Activated B cell treated with CpG ODN at 0.5 μM for 24 hours (primary cell): ENCODE measurements at regions not wholly inside any gene's neighbourhood (a gene's known extent, or its start where the extent isn't known, plus 50 kb on each side); places are given as distances from the start of the nearest gene placed in this dataset.
"Not testable (repeated sequence)": the region's sequence is repeated elsewhere in the genome, so short reads cannot be mapped to it uniquely, and the experiment has no call there.

Experiments
- ATAC-seq: fragments of 200-7000 bp; cut with Tn5 transposase; one replicate; pipeline ENCODE4 v1.10.0; 2021; ENCODE audit warnings: low read depth, mild to moderate bottlenecking, moderate library complexity
- CTCF ChIA-PET: fragments of 350-600 bp; sonication (Branson Sonifier 250); formaldehyde crosslinking; loops from one replicate; lab custom pipeline; 2021; ENCODE audit warnings: antibody characterized with exemption; lab: Charles Lee
- POLR2A ChIA-PET: fragments of 350-600 bp; sonication (Branson Sonifier 250); formaldehyde crosslinking; loops from one replicate; lab custom pipeline; 2021; ENCODE audit warnings: antibody characterized with exemption; lab: Charles Lee
- DNase-seq: peaks from one replicate; pipeline ENCODE4 v3.0.0; 2022
- H3K27ac Mint-ChIP-seq: one replicate; pipeline ENCODE4 v1.8.0; 2020; ENCODE audit warnings: mixed read lengths
- H3K27me3 Mint-ChIP-seq: one replicate; pipeline ENCODE4 v1.8.0; 2021; ENCODE audit warnings: mixed read lengths
- H3K36me3 Mint-ChIP-seq: one replicate; pipeline ENCODE4 v1.8.0; 2021; ENCODE audit warnings: low read depth, mixed read lengths
- H3K4me1 Mint-ChIP-seq: one replicate; pipeline ENCODE4 v1.8.0; 2021; ENCODE audit warnings: mixed read lengths
- H3K4me3 Mint-ChIP-seq: one replicate; pipeline ENCODE4 v1.8.0; 2020; ENCODE audit warnings: mild to moderate bottlenecking, mixed read lengths
- H3K9me3 Mint-ChIP-seq: one replicate; pipeline ENCODE4 v1.8.0; 2020; ENCODE audit warnings: mixed read lengths
- CTCF ChIP-seq: fragments of 200-600 bp; IDR thresholded peaks from one replicate; pipeline ENCODE4 v1.8.0; 2022; ENCODE audit warnings: antibody characterized with exemption, mild to moderate bottlenecking
- intact Hi-C: fragments of 100-400 bp; cut with micrococcal nuclease; formaldehyde crosslinking; loops from one replicate; pipeline ENCODE4 v1.15.1; 2024

- H3K27ac Mint-ChIP-seq: no peak overlapping the region
- ATAC-seq (no peak), DNase-seq (no peak)
- intact Hi-C loops: no loop called here
- no peaks in the 10 kb centered on the region for H3K27me3 Mint-ChIP-seq
- H3K4me3 Mint-ChIP-seq: no peak overlapping the region
- no peaks in the 10 kb centered on the region for H3K36me3 Mint-ChIP-seq
- POLR2A ChIA-PET: no interaction called here
- no peak for TF ChIP-seq CTCF
- no peaks in the 10 kb centered on the region for H3K9me3 Mint-ChIP-seq
- no peaks in the 10 kb centered on the region for H3K4me1 Mint-ChIP-seq
- CTCF ChIA-PET: no interaction called here
Measured at GRCh38 chr2:51782921-51783765, 751.2 kb upstream of the NRXN1 start.

GRCh38 chr2:51781691-51782090 lies 749.8 kb upstream of the NRXN1 start:
- no peak for TF ChIP-seq CTCF
- Mint-ChIP-seq H3K36me3 (no peaks in the 10 kb centered on the region), H3K4me1 (no peaks in the 10 kb centered on the region), H3K27ac (no peak overlapping the region), H3K27me3 (no peaks in the 10 kb centered on the region), H3K4me3 (no peak overlapping the region), H3K9me3 (no peaks in the 10 kb centered on the region)
- no peak for ATAC-seq
- ChIA-PET CTCF (no interaction called here), POLR2A (no interaction called here)
- intact Hi-C loops: no loop called here
- no peak for DNase-seq

- ChIA-PET CTCF (no interaction called here), POLR2A (no interaction called here)
- no peak for DNase-seq
- H3K36me3 Mint-ChIP-seq: no peaks in the 10 kb centered on the region
- no peak for TF ChIP-seq CTCF
- no peak overlapping the region for H3K4me3 Mint-ChIP-seq
- no peaks in the 10 kb centered on the region for H3K4me1 Mint-ChIP-seq
- no peaks in the 10 kb centered on the region for H3K9me3 Mint-ChIP-seq
- intact Hi-C loops: no loop called here
- no peak overlapping the region for H3K27ac Mint-ChIP-seq
- no peaks in the 10 kb centered on the region for H3K27me3 Mint-ChIP-seq
- ATAC-seq: no peak
Measured at GRCh38 chr2:51780353-51780752, 748.4 kb upstream of the NRXN1 start.

- H3K27me3 Mint-ChIP-seq, H3K9me3 Mint-ChIP-seq, H3K4me1 Mint-ChIP-seq, H3K36me3 Mint-ChIP-seq, intact Hi-C loops, ATAC-seq, DNase-seq, CTCF ChIA-PET, POLR2A ChIA-PET, H3K4me3 Mint-ChIP-seq, H3K27ac Mint-ChIP-seq: not testable (repeated sequence)
Measured at GRCh38 chr2:51779723-51780122, 747.8 kb upstream of the NRXN1 start.

GRCh38 chr2:51778806-51779205 lies 746.9 kb upstream of the NRXN1 start:
- no peak for TF ChIP-seq CTCF
- ChIA-PET POLR2A (no interaction called here), CTCF (no interaction called here)
- H3K27me3 Mint-ChIP-seq: no peaks in the 10 kb centered on the region
- intact Hi-C loops: no loop called here
- DNase-seq: no peak
- no peak overlapping the region for H3K4me3 Mint-ChIP-seq
- ATAC-seq: no peak
- H3K4me1 Mint-ChIP-seq: no peaks in the 10 kb centered on the region
- H3K9me3 Mint-ChIP-seq: peaks cover 6% of the 10 kb centered on the region
- H3K36me3 Mint-ChIP-seq: no peaks in the 10 kb centered on the region
- H3K27ac Mint-ChIP-seq: no peak overlapping the region

- H3K4me3 Mint-ChIP-seq, H3K27ac Mint-ChIP-seq, ATAC-seq, H3K4me1 Mint-ChIP-seq, H3K36me3 Mint-ChIP-seq, H3K27me3 Mint-ChIP-seq, CTCF ChIA-PET, DNase-seq, intact Hi-C loops, POLR2A ChIA-PET: not testable (repeated sequence)
- peaks cover 16% of the 10 kb centered on the region for H3K9me3 Mint-ChIP-seq
Measured at GRCh38 chr2:51774606-51775005, 742.7 kb upstream of the NRXN1 start.
